HepG2 (cell line): ENCODE measurements at regions not wholly inside any gene's neighbourhood (a gene's known extent, or its start where the extent isn't known, plus 50 kb on each side); places are given as distances from the start of the nearest gene placed in this dataset.

Experiments used
- ATF7-NPFF ChIP-seq: sonication (generic); formaldehyde crosslinking; IDR thresholded peaks from 2 replicates; pipeline ENCODE4 v1.8.1; 2023; ENCODE audit warnings: mild to moderate bottlenecking, low read depth, missing genetic modification reagents, moderate library complexity
- FOXA3 ChIP-seq: IDR thresholded peaks from 2 replicates; pipeline ENCODE4 v1.6.1; 2016; ENCODE audit warnings: missing genetic modification reagents, missing compliant biosample characterization
- ZBTB1 ChIP-seq: sonication (generic); formaldehyde crosslinking; IDR thresholded peaks from 2 replicates; pipeline ENCODE4 v1.4.0; 2020; ENCODE audit warnings: missing genetic modification reagents, borderline replicate concordance
- ZNF224 ChIP-seq: sonication (generic); formaldehyde crosslinking; IDR thresholded peaks from 2 replicates; pipeline ENCODE4 v1.5.0; 2020; ENCODE audit warnings: mild to moderate bottlenecking, missing genetic modification reagents
- ZNF589 ChIP-seq: sonication (generic); formaldehyde crosslinking; conservative IDR thresholded peaks from 2 replicates; pipeline ENCODE4 v1.8.0; 2022; ENCODE audit warnings: mild to moderate bottlenecking, moderate library complexity, missing genetic modification reagents
- TF ChIP-seq, protein P1 (sequence below): sonication (generic); formaldehyde crosslinking; IDR thresholded peaks from 2 replicates; pipeline ENCODE4 v1.9.0; 2021; ENCODE audit warnings: missing genetic modification reagents, mild to moderate bottlenecking, borderline replicate concordance
- TF ChIP-seq, protein P2 (sequence below): sonication (generic); formaldehyde crosslinking; IDR thresholded peaks from 2 replicates; pipeline ENCODE4 v1.8.1; 2022; ENCODE audit warnings: low read depth, mild to moderate bottlenecking, missing genetic modification reagents

DNA sequence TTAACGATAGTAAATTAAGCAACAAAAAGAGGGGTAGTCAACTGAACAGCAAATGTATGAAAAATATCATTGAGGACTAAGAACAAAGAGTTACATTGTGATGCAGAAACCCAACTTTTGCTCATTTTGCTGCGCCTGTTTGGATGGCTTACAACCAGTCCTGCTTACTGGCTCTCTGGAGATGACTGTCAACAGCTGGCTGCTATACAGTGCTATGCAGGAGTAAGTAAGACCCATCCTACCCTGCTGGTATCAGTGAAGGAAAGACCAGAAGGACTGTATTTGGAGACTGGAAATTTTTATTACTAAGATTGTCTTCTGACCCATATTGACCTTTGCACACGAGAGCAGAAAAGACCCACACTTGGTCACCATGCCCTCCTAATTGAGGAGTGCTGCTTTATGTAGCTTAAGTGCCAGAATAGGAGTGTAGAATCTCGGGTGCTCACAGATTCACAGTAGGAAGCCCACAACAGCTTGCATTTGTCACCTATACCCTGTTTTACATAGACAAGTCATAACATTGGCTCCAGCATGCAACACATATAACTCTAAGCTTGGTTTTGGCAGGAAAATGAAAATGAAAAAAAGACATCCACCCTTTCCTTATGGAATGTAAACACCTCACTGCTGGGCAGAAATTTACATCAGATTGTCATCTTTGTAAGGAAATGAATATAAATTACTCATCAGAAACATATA is 1915.0 kb upstream of the CELF4 start:
- TF ChIP-seq ZNF589 (CRISPR knock-in tag) (no peak), ATF7-NPFF (CRISPR knock-in tag) (no peak), FOXA3 (CRISPR knock-in tag) (no peak), ZBTB1 (CRISPR knock-in tag) (no peak), ZNF224 (CRISPR knock-in tag) (no peak)
- TF ChIP-seq, protein P1, sequence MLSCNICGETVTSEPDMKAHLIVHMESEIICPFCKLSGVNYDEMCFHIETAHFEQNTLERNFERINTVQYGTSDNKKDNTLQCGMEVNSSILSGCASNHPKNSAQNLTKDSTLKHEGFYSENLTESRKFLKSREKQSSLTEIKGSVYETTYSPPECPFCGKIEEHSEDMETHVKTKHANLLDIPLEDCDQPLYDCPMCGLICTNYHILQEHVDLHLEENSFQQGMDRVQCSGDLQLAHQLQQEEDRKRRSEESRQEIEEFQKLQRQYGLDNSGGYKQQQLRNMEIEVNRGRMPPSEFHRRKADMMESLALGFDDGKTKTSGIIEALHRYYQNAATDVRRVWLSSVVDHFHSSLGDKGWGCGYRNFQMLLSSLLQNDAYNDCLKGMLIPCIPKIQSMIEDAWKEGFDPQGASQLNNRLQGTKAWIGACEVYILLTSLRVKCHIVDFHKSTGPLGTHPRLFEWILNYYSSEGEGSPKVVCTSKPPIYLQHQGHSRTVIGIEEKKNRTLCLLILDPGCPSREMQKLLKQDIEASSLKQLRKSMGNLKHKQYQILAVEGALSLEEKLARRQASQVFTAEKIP (CRISPR knock-in tag) = no peak
- TF ChIP-seq, protein P2, sequence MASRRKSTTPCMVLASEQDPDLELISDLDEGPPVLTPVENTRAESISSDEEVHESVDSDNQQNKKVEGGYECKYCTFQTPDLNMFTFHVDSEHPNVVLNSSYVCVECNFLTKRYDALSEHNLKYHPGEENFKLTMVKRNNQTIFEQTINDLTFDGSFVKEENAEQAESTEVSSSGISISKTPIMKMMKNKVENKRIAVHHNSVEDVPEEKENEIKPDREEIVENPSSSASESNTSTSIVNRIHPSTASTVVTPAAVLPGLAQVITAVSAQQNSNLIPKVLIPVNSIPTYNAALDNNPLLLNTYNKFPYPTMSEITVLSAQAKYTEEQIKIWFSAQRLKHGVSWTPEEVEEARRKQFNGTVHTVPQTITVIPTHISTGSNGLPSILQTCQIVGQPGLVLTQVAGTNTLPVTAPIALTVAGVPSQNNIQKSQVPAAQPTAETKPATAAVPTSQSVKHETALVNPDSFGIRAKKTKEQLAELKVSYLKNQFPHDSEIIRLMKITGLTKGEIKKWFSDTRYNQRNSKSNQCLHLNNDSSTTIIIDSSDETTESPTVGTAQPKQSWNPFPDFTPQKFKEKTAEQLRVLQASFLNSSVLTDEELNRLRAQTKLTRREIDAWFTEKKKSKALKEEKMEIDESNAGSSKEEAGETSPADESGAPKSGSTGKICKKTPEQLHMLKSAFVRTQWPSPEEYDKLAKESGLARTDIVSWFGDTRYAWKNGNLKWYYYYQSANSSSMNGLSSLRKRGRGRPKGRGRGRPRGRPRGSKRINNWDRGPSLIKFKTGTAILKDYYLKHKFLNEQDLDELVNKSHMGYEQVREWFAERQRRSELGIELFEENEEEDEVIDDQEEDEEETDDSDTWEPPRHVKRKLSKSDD (CRISPR knock-in tag) = no peak
